AG04449 (cell line): ENCODE measurements at regions not wholly inside any gene's neighbourhood (a gene's known extent, or its start where the extent isn't known, plus 50 kb on each side); places are given as distances from the start of the nearest gene placed in this dataset.

Source experiments
- CTCF ChIA-PET: fragments of 350-600 bp; formaldehyde crosslinking; extraction: SDS; loops from one replicate; lab custom pipeline; 2021; ENCODE audit warnings: antibody characterized with exemption; lab: Yijun Ruan, JAX
- POLR2A ChIA-PET: fragments of 400-600, 350-600 bp; formaldehyde crosslinking; extraction: SDS; loops from one replicate; lab custom pipeline; 2020; ENCODE audit warnings: antibody characterized with exemption, inconsistent platforms; lab: Yijun Ruan, JAX
- DNase-seq: peaks from one replicate; pipeline ENCODE4 v3.0.0-alpha.2; 2010; ENCODE audit warnings: low read depth, low spot score
- H3K4me3 ChIP-seq: 2 replicates; pipeline ENCODE4 v1.5.1; 2011; ENCODE audit warnings: low read depth, mild to moderate bottlenecking, control low read depth, low read length
- CTCF ChIP-seq: IDR thresholded peaks from one replicate; pipeline ENCODE4 v1.5.1; 2011; ENCODE audit warnings: mild to moderate bottlenecking, moderate library complexity, low read length, control low read depth, inconsistent platforms; ENCODE audit not compliant: insufficient read depth; ENCODE audit errors: missing control alignments

GRCh38 chr14:27372771-27373170 lies 774.9 kb upstream of the NOVA1 start:
- ChIA-PET POLR2A (no interaction called here), CTCF (no interaction called here)
- no peak for DNase-seq
- H3K4me3 ChIP-seq = no peak overlapping the region
- no peak for TF ChIP-seq CTCF

GRCh38 chr14:27384124-27384523 lies 786.3 kb upstream of the NOVA1 start:
- no peak overlapping the region for H3K4me3 ChIP-seq
- DNase-seq = no peak
- CTCF ChIA-PET = no interaction called here
- POLR2A ChIA-PET = no interaction called here
- TF ChIP-seq CTCF = no peak

GRCh38 chr14:27386391-27386790 lies 788.6 kb upstream of the NOVA1 start:
- ChIA-PET POLR2A (no interaction called here), CTCF (no interaction called here)

GRCh38 chr14:27387463-27387862 lies 789.6 kb upstream of the NOVA1 start:
- CTCF ChIA-PET = no interaction called here
- POLR2A ChIA-PET = no interaction called here
- H3K4me3 ChIP-seq = no peak overlapping the region
- TF ChIP-seq CTCF = no peak
- no peak for DNase-seq

More at GRCh38 chr14:27386391-27386790, 788.6 kb upstream of the NOVA1 start:
- H3K4me3 ChIP-seq = no peak overlapping the region
- no peak for TF ChIP-seq CTCF
- no peak for DNase-seq

- DNase-seq = no peak
- no peak for TF ChIP-seq CTCF
- no peak overlapping the region for H3K4me3 ChIP-seq
- ChIA-PET CTCF (no interaction called here), POLR2A (no interaction called here)
Observed at GRCh38 chr14:27389402-27389801, 791.6 kb upstream of the NOVA1 start.

- ChIA-PET POLR2A (no interaction called here), CTCF (no interaction called here)
- TF ChIP-seq CTCF = no peak
- DNase-seq = no peak
- no peak overlapping the region for H3K4me3 ChIP-seq
Observed at GRCh38 chr14:27390155-27390554, 792.3 kb upstream of the NOVA1 start.

GRCh38 chr14:27391331-27391730 lies 793.5 kb upstream of the NOVA1 start:
- ChIA-PET CTCF (no interaction called here), POLR2A (no interaction called here)
- no peak for TF ChIP-seq CTCF
- no peak for DNase-seq
- no peak overlapping the region for H3K4me3 ChIP-seq
